LNCaP clone FGC (cell line): ENCODE measurements at regions not wholly inside any gene's neighbourhood (a gene's known extent, or its start where the extent isn't known, plus 50 kb on each side); places are given as distances from the start of the nearest gene placed in this dataset.
A peak's percentile ranks its signal among the peaks of the same experiment; 100 is the strongest.

Source experiments
- DNase-seq: peaks from one replicate; pipeline ENCODE4 v3.0.0-alpha.2; 2011; ENCODE audit warnings: low read depth
- H3K4me3 ChIP-seq: 2 replicates; pipeline ENCODE4 v1.5.1; 2011; ENCODE audit warnings: mild to moderate bottlenecking, low read depth, low read length, control low read depth
- CTCF ChIP-seq: IDR thresholded peaks from 2 replicates; pipeline ENCODE4 v1.5.1; 2012; ENCODE audit warnings: mild to moderate bottlenecking; ENCODE audit not compliant: control insufficient read depth, insufficient read depth; ENCODE audit errors: extremely low read depth

- no peak for TF ChIP-seq CTCF
- DNase-seq, result no peak
- no peak overlapping the region for H3K4me3 ChIP-seq
Observed at GRCh38 chr11:134864968-134865305, 452.9 kb upstream of the B3GAT1 start.

- no peak for DNase-seq
- no peak for TF ChIP-seq CTCF
- H3K4me3 ChIP-seq, result no peak overlapping the region
Observed at GRCh38 chr11:134864233-134864967, 452.4 kb upstream of the B3GAT1 start.

GRCh38 chr11:134863294-134863693 is 451.3 kb upstream of the B3GAT1 start:
- no peak for DNase-seq
- TF ChIP-seq CTCF, result no peak
- no peak overlapping the region for H3K4me3 ChIP-seq

- no peak for TF ChIP-seq CTCF
- H3K4me3 ChIP-seq, result no peak overlapping the region
- DNase-seq, result no peak
Observed at GRCh38 chr11:134862587-134863195, 450.6 kb upstream of the B3GAT1 start.

- DNase-seq, result no peak
- no peak overlapping the region for H3K4me3 ChIP-seq
- TF ChIP-seq CTCF, result no peak
Observed at GRCh38 chr11:134862105-134862502, 450.1 kb upstream of the B3GAT1 start.

- DNase-seq, result no peak
- no peak overlapping the region for H3K4me3 ChIP-seq
- peak; percentile 28; the same call in 1 of the 2 replicates for TF ChIP-seq CTCF
Observed at GRCh38 chr11:134861490-134862104, 449.6 kb upstream of the B3GAT1 start.
